Esophagus squamous epithelium (tissue), 4 donors: ENCODE measurements at regions not wholly inside any gene's neighbourhood (a gene's known extent, or its start where the extent isn't known, plus 50 kb on each side); places are given as distances from the start of the nearest gene placed in this dataset.

Experiments
- POLR2A ChIP-seq, 4 donors: fragments of 450-650 bp; IDR thresholded peaks; one replicate each; pipeline ENCODE4 v1.6.1; 2017; ENCODE audit warnings: antibody characterized with exemption in 4 of 4, mild to moderate bottlenecking in 4 of 4, moderate library complexity in 3 of 4
- TF ChIP-seq, protein P1 (sequence below), 6 experiments: fragments of 450-650 bp in 4 of 6; fragments of 200-600 bp in 2 of 6; sonication (generic) in 2 of 6; IDR thresholded peaks; one replicate each; pipeline ENCODE4 v1.5.1; 2016 to 2019; ENCODE audit warnings: antibody characterized with exemption in 6 of 6, mild to moderate bottlenecking in 4 of 6, moderate library complexity in 4 of 6

DNA sequence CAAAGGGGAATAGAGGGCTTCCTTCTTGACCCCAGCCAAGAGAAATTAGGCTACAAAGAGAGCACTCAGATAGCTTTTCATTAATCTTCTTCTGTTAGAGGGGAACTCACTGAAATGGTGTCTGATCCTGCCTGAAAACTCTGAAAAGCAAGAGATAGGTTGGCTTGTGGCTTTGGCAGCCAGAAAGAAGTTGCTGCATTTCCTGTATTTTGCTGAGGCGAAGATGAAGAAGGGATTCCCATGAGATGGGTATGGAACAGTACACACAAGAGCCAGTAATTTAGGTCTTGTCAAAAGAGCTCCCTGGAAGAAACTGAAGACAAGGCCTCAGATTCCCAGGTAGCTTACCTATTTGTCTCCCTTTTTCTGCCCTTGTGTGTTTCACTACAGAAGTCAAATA is 120.9 kb upstream of the TARS1 start:
- TF ChIP-seq, protein P1, sequence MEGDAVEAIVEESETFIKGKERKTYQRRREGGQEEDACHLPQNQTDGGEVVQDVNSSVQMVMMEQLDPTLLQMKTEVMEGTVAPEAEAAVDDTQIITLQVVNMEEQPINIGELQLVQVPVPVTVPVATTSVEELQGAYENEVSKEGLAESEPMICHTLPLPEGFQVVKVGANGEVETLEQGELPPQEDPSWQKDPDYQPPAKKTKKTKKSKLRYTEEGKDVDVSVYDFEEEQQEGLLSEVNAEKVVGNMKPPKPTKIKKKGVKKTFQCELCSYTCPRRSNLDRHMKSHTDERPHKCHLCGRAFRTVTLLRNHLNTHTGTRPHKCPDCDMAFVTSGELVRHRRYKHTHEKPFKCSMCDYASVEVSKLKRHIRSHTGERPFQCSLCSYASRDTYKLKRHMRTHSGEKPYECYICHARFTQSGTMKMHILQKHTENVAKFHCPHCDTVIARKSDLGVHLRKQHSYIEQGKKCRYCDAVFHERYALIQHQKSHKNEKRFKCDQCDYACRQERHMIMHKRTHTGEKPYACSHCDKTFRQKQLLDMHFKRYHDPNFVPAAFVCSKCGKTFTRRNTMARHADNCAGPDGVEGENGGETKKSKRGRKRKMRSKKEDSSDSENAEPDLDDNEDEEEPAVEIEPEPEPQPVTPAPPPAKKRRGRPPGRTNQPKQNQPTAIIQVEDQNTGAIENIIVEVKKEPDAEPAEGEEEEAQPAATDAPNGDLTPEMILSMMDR (IDR thresholded peaks at IDR 0.05) = no peak
- TF ChIP-seq POLR2A (IDR thresholded peaks at IDR 0.05) = no peak
